ENCODE measurements at regions not wholly inside any gene's neighbourhood (a gene's known extent, or its start where the extent isn't known, plus 50 kb on each side); places are given as distances from the start of the nearest gene placed in this dataset.

GRCh38 chr5:57042524-57042931 is 90.6 kb upstream of the MIER3 start (continued):
- no peak for TF ChIP-seq CREB3 (tag; conservative IDR thresholded peaks at IDR 0.05; ENCODE audit: low read depth)
- TF ChIP-seq SREBF1 (IDR thresholded peaks at IDR 0.05; ENCODE audit: borderline replicate concordance, low read depth, low read length) = no peak
- TF ChIP-seq KLF6 (CRISPR knock-in tag; IDR thresholded peaks at IDR 0.05; ENCODE audit: borderline replicate concordance) = no peak
- no peak for TF ChIP-seq SREBF2 (CRISPR knock-in tag; IDR thresholded peaks at IDR 0.05)
- no peak for TF ChIP-seq DNMT1 (IDR thresholded peaks at IDR 0.05)
- TF ChIP-seq HNRNPK (IDR thresholded peaks at IDR 0.05; ENCODE audit: low read depth, low read length, poor library complexity, severe bottlenecking) = no peak
- no peak for TF ChIP-seq STAT5B (CRISPR knock-in tag; IDR thresholded peaks at IDR 0.05)
- no peak for TF ChIP-seq DIDO1 (tag; IDR thresholded peaks at IDR 0.05; ENCODE audit: low read depth)
- no peak for TF ChIP-seq MGA (IDR thresholded peaks at IDR 0.05)
- TF ChIP-seq U2AF2 (optimal IDR thresholded peaks at IDR 0.05; ENCODE audit: low read depth, low read length) = no peak
- no peak for TF ChIP-seq RBFOX2 (IDR thresholded peaks at IDR 0.05; ENCODE audit: low read depth, low read length)
- peak; percentile 23; the same call in 1 of the 2 replicates for TF ChIP-seq EGR1 (conservative IDR thresholded peaks at IDR 0.05)
- no peak for TF ChIP-seq GTF3C2 (IDR thresholded peaks at IDR 0.05; ENCODE audit: borderline replicate concordance, extremely low read depth, insufficient read length)
- no peak for TF ChIP-seq E2F3 (CRISPR knock-in tag; IDR thresholded peaks at IDR 0.05)
